Activated gamma-delta T cell treated with anti-CD3 and anti-CD28 coated beads, Interleukin-2, amount 50 U/mL, for 16 hours (primary cell): ENCODE measurements at regions not wholly inside any gene's neighbourhood (a gene's known extent, or its start where the extent isn't known, plus 50 kb on each side); places are given as distances from the start of the nearest gene placed in this dataset.

Experiments
- DNase-seq: peaks from one replicate; pipeline ENCODE4 v3.0.0-alpha.2; 2020; ENCODE audit warnings: low read depth

GRCh38 chr2:217116610-217117009, 256.7 kb upstream of the TNP1 start:
- DNase-seq, result no peak

- no peak for DNase-seq
These were observed 254.3 kb upstream of the TNP1 start for GRCh38 chr2:217114117-217114516.

DNA sequence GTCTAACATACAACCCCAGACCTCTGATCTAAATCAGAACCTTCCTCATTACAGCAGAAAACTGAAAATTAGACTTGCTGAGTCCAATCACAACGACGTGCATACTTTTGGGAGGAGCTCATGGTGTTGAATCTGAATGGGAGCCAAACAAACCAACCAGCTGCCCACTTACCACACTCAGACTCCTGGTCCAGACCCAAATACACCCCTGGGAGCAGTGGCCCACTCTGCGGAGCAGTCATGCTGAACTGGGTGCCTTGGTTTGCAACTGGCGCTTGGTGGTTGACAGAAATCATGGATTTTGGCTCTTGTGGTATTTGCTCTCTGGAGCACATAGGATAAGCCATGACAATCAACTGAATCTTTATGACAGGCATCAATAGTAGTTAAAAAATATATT, 253.6 kb upstream of the TNP1 start:
- no peak for DNase-seq

DNA sequence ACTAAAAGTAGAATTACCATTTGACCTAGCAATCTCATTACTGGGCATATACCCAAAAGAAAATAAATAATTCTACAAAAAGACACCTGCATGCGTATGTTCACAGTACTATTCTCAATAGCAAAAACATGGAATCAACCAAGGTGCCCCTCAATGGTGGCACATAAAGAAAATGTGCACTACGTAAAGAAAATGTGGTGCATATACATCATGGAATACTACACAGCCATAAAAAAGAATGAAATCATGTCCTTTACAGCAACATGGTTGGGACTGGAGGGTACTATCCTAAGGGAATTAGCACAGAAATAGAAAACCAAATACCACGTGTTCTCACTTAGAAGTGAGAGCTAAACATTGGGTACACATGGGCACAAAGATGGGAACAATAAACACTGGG, 250.7 kb upstream of the TNP1 start:
- DNase-seq, result no peak

DNA sequence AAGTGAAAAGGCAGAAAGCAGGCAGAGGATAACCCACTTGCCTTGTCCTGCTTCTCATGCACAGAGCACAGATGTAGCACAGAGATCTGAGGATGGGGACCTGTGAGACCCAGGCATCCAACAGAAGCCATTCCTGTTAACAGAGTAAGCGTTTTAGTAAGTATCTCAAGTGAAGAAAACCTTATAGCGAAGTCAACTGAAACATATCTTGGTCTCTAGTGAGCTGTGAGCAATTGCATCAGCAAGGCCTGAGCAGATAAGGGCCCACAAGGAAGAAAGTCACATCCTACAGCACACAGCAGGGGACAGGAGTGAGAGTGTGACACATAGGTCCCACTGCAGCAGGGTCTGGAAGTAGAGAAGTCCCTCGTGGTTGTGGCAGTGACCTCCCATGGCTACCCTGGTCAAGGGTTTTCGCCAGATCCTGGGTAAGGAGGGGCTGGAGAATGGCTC, 248.7 kb upstream of the TNP1 start:
- DNase-seq, result no peak

GRCh38 chr2:217108086-217108485, 248.2 kb upstream of the TNP1 start:
- DNase-seq, result no peak

- no peak for DNase-seq
These were observed 247.6 kb upstream of the TNP1 start for GRCh38 chr2:217107480-217107879.

DNA sequence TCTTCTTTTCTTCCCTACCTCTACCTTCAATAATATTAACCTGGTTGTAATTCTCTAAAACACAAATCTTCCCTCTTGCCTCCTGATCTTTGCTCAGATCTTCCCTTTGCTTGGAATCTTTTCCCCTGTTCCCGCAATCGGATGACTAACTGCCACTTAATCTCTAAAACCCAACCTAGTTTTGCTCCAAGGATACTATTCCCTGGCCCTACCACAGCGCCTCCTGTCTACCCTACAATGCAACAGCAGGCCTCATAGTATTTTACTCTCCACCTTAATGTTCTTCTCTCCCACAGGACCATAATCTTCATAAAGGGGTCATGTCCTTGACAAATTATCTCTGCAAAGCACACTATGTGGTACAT, 246.8 kb upstream of the TNP1 start:
- DNase-seq, result no peak

GRCh38 chr2:217105733-217106649, 246.1 kb upstream of the TNP1 start:
- no peak for DNase-seq

GRCh38 chr2:217103752-217104545, 244.1 kb upstream of the TNP1 start:
- DNase-seq, result no peak

DNA sequence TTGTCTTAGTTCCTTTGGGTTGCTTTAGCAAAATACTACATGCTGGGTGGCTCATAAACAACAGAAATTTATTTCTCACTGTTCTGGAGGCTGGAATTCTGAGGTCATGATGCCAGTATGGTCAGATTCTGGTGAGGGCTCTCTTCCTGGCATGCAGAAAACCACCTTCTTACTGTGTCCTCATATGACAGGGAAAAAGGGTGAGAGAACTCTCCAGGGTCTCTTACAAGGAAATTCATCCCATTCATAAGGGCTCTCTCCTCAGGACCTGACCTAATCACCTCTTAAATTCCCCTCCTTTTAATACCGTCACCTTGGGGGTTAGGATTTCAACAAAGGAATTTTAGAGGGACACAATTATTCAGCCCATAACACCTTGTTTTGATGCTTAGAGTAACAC, 243.1 kb upstream of the TNP1 start:
- DNase-seq, result no peak

- no peak for DNase-seq
These were observed 242.1 kb upstream of the TNP1 start for GRCh38 chr2:217101972-217102371.

- DNase-seq, result no peak
These were observed 239.7 kb upstream of the TNP1 start for GRCh38 chr2:217099561-217099960.

- no peak for DNase-seq
These were observed 238.6 kb upstream of the TNP1 start for GRCh38 chr2:217098435-217098834.

DNA sequence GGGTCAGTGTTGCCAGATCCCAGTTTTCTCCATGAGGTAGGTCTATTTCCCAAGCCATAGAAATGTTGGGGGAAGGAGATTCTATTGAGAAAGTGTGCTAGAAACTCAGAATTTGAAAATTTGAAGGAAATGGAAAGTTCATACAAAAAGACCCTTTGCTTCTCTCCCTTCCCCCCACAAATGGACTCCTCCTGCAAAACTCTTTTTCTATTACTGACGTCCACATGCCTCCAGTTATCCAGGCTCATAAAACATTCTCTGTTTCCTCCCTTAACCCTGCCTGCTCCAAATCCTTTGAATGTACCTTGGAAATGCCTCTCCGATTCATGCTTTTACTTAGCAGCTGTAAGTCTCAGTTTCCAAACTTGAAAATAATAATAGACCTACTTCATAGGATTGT, 237.5 kb upstream of the TNP1 start:
- no peak for DNase-seq

DNA sequence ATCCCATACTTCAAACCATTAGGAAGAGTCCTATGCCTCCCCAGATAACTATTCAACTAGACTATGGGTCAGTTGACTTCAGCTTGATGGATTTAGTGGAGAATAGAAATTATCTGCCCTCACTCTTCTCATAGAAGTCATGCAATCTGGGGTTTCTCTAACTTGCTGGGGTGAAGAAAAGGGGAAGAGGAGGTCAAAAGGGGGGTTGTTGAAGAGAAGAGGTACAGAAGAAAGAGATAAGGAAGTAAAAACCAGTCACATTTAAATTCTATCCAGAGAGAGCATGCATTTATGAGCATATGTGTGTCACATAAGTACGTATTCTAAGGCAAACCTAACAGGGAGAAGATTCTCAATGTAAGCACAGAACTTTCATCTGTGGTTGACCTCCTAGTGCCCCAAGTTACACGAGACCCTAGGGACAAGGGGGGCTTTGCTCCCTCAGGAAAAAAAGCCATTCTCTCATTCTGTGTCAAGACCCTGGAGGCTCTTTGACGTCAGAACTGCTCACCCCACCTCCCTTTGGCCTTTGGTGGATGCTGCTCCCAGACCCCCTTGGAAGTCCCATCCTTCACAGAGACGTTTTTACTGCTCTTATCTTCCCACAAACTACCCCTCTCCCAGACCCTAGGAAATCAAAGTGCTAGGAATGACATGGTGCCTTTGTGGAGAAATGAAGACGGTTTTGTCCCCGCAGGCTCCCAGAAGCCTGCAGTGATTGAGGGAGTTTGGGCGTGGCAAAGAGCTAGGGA, 236.8 kb upstream of the TNP1 start:
- no peak for DNase-seq

GRCh38 chr2:217095511-217096205, 235.8 kb upstream of the TNP1 start:
- no peak for DNase-seq

GRCh38 chr2:217092710-217093379, 233.0 kb upstream of the TNP1 start:
- DNase-seq, result no peak

DNA sequence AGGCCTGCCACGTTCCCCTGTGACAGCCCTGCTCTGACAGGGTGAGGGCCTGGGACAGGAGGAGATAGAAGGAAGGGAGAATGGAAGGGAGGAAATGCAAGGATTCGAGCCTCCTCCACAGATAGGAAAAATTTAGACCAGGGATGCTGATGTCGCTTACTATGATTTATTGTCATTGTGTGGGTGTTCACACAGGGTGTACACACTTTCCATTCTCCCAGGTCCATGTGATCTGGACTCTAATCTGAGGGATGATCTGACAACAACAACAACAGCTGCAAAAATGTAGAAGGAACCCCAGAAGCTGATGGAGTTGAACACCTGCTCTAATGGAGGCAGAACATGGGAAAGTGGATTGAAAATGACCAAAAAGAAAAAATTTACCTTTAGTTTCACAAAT, 231.7 kb upstream of the TNP1 start:
- no peak for DNase-seq

- DNase-seq, result no peak
These were observed 231.0 kb upstream of the TNP1 start for GRCh38 chr2:217090884-217091283.

GRCh38 chr2:217090024-217090473, 230.2 kb upstream of the TNP1 start:
- DNase-seq, result no peak
